Colonic mucosa (tissue), 4 donors: ENCODE measurements at regions not wholly inside any gene's neighbourhood (a gene's known extent, or its start where the extent isn't known, plus 50 kb on each side); places are given as distances from the start of the nearest gene placed in this dataset.

Experiments
- DNase-seq: peaks from one replicate; pipeline ENCODE4 v3.0.0-alpha.2; 2020
- H3K27ac ChIP-seq: fragments of 200-600 bp; one replicate; pipeline ENCODE4 v1.8.0; 2021
- H3K27me3 ChIP-seq: fragments of 200-600 bp; one replicate; pipeline ENCODE4 v1.8.0; 2021
- H3K36me3 ChIP-seq: fragments of 200-600 bp; one replicate; pipeline ENCODE4 v1.8.0; 2021
- H3K4me1 ChIP-seq: fragments of 200-600 bp; one replicate; pipeline ENCODE4 v1.8.0; 2021; ENCODE audit warnings: mild to moderate bottlenecking
- H3K4me3 ChIP-seq: fragments of 200-600 bp; one replicate; pipeline ENCODE4 v1.8.0; 2021
- H3K9ac ChIP-seq, 2 donors: one replicate each; pipeline ENCODE4 v1.7.0; 2013; ENCODE audit warnings: control low read depth in 2 of 2, low read depth in 2 of 2, low read length in 2 of 2
- H3K9me3 ChIP-seq: fragments of 200-600 bp; one replicate; pipeline ENCODE4 v1.8.0; 2021
- intact Hi-C: fragments of 100-400 bp; cut with DNase I; formaldehyde crosslinking; loops from one replicate; pipeline ENCODE4 v1.14.1; 2022
- TF ChIP-seq, protein P1 (sequence below): fragments of 200-600 bp; IDR thresholded peaks from one replicate; pipeline ENCODE4 v1.8.0; 2022; ENCODE audit warnings: antibody characterized with exemption, mild to moderate bottlenecking
- donor health status: healthy.
- donor health status: DM: no; HTN: no; CAD: no.
- donor health status: DM: no; HTN: no; CAD: no.

DNA sequence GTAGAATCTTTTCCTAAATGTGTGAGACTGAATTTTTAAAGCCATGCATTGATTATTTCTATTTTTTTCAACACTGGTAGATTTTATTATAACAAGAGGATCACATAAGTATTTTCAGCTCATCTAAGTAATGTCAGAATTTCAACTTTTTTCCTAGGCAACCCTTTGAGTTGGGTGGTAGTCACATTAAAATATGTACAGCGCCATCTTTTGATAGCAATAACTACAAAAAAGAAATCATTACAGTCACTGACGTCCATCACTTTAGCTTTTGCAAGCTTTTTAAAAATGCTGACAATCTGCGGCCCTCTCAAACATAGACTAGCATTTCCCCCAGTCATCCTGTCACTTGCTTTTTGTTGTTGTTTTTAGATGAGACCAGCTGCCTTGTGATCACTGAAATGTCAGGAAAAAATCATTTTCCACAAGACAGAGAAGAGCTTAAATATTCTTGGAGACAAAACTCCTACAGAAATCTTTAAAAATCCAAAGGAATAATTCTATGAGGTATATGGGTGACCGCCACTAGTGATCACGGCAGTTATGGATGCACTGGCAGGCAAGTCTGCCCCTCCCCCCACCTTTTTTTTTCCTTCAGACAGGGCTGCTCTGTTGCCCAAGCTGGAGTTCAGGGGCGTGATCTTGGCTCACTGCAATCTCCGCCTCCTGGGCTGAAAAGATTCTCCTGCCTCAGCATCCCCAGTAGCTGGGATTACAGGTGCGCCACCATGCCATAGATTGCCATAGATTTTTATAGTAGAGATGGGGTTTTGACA lies 384.0 kb upstream of the KCNMB2 start:
- DNase-seq = no peak
- TF ChIP-seq, protein P1, sequence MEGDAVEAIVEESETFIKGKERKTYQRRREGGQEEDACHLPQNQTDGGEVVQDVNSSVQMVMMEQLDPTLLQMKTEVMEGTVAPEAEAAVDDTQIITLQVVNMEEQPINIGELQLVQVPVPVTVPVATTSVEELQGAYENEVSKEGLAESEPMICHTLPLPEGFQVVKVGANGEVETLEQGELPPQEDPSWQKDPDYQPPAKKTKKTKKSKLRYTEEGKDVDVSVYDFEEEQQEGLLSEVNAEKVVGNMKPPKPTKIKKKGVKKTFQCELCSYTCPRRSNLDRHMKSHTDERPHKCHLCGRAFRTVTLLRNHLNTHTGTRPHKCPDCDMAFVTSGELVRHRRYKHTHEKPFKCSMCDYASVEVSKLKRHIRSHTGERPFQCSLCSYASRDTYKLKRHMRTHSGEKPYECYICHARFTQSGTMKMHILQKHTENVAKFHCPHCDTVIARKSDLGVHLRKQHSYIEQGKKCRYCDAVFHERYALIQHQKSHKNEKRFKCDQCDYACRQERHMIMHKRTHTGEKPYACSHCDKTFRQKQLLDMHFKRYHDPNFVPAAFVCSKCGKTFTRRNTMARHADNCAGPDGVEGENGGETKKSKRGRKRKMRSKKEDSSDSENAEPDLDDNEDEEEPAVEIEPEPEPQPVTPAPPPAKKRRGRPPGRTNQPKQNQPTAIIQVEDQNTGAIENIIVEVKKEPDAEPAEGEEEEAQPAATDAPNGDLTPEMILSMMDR = no peak
- intact Hi-C loops = no loop called here
- Histone ChIP-seq H3K27ac (no peak overlapping the region), H3K9ac (no peak overlapping the region), H3K4me3 (no peak overlapping the region), H3K4me1 (no peaks in the 10 kb centered on the region), H3K36me3 (no peaks in the 10 kb centered on the region), H3K9me3 (no peaks in the 10 kb centered on the region), H3K27me3 (no peaks in the 10 kb centered on the region)

DNA sequence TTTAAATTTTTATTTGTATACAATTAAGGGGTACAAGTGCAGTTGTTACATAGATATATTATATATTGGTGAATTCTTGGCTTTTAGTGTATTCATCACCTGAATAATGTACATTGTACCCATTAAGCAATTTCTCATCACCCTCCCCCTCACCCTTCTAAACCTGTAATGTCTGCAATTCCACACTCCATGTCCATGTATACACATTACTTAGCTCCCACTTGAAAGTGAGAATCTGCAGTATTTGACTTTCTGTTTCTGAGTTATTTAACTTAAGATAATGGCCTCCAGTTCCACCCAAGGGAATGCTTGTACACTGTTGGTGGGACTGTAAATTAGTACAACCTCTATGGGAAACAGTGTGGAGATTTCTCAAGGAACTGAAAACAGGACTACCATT lies 383.2 kb upstream of the KCNMB2 start:
- H3K36me3 ChIP-seq = no peaks in the 10 kb centered on the region
- no peak overlapping the region for H3K9ac ChIP-seq
- H3K4me3 ChIP-seq = no peak overlapping the region
- TF ChIP-seq, protein P1 = no peak
- no peaks in the 10 kb centered on the region for H3K4me1 ChIP-seq
- intact Hi-C loops = no loop called here
- no peak for DNase-seq
- H3K27ac ChIP-seq = no peak overlapping the region
- H3K9me3 ChIP-seq = no peaks in the 10 kb centered on the region
- H3K27me3 ChIP-seq = no peaks in the 10 kb centered on the region

GRCh38 chr3:178155521-178155920 lies 380.7 kb upstream of the KCNMB2 start:
- intact Hi-C loops = no loop called here
- DNase-seq = no peak

DNA sequence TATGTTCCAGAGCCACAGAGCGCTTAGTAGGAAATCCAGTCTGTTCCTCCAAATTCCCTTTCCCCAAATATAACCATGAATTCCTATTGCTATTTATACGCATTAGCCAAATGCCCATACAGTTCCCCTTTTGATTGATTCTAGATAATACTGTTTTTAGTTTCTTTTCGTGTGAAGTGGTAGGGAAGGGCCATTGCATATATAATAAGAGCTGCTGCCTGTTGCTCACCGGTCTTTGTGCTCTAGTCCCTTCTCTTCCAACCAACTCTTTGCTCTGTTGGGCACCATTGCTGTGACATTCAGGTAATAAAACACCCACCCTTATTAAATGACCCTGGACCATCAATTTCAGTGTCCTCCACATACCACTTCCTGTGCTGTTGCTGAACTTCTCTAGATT lies 379.9 kb upstream of the KCNMB2 start:
- Histone ChIP-seq H3K4me1 (no peaks in the 10 kb centered on the region), H3K9me3 (no peaks in the 10 kb centered on the region), H3K9ac (no peak overlapping the region), H3K27ac (no peak overlapping the region), H3K27me3 (no peaks in the 10 kb centered on the region), H3K4me3 (no peak overlapping the region), H3K36me3 (no peaks in the 10 kb centered on the region)
- DNase-seq = no peak
- TF ChIP-seq, protein P1 = no peak
- intact Hi-C loops = no loop called here

More at GRCh38 chr3:178155521-178155920, 380.7 kb upstream of the KCNMB2 start:
- Histone ChIP-seq H3K4me3 (no peak overlapping the region), H3K9me3 (no peaks in the 10 kb centered on the region), H3K27me3 (no peaks in the 10 kb centered on the region), H3K27ac (no peak overlapping the region), H3K9ac (no peak overlapping the region), H3K4me1 (no peaks in the 10 kb centered on the region), H3K36me3 (no peaks in the 10 kb centered on the region)
- TF ChIP-seq, protein P1 = no peak

DNA sequence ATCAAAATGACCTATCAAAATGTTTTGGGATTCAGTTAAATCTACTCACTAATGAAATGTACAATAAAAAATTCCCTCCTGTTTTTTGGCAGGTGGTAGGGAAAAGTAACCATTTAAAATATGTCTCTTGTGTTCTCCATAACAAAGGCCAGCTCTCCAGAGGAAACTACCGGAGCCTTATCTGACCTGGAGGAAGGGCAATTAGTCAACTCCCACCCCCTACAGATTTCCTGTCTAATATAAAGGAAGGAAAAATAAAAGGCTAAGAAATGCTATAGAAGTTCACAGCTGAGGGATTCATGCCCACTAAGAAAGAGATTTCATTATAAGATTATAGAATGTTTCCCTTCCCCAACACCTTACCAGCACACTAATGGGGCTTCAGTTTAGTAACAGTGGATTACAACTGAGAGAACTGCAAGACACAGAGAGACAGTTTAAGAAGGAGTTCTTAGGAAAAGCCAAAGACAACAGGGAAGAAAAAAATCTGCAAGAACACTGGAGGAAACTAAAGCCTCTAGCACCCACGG lies 376.5 kb upstream of the KCNMB2 start:
- Histone ChIP-seq H3K9me3 (no peaks in the 10 kb centered on the region), H3K27me3 (no peaks in the 10 kb centered on the region), H3K4me1 (no peaks in the 10 kb centered on the region), H3K36me3 (no peaks in the 10 kb centered on the region), H3K4me3 (no peak overlapping the region), H3K9ac (no peak overlapping the region), H3K27ac (no peak overlapping the region)
- no peak for DNase-seq
- intact Hi-C loops = no loop called here
- TF ChIP-seq, protein P1 = no peak
